K562 (cell line): ENCODE measurements at regions not wholly inside any gene's neighbourhood (a gene's known extent, or its start where the extent isn't known, plus 50 kb on each side); places are given as distances from the start of the nearest gene placed in this dataset.

ENCODE experiments used
- ATAC-seq: fragments of 200-7000 bp; cut with Tn5 transposase; 3 replicates; pipeline ENCODE4 v1.9.1; 2020; ENCODE audit warnings: moderate library complexity
- BruUV-seq: library from RNA; stranded (reverse); fragments of 400-500 nt; replicated peaks from 2 replicates; lab custom pipeline; 2021; lab: Mats Ljungman, UMichigan
- CTCF ChIA-PET: fragments of 300-600 bp; formaldehyde crosslinking; extraction: SDS; loops from one replicate; lab custom pipeline; 2021; ENCODE audit warnings: low intra/inter-chr PET ratio; lab: Yijun Ruan, JAX
- POLR2A ChIA-PET: fragments of 300-600, 350-650 bp; sonication (Branson Sonifier 250); formaldehyde crosslinking; extraction: SDS; loops from one replicate; lab custom pipeline; 2021; ENCODE audit warnings: antibody characterized with exemption, inconsistent platforms; lab: Yijun Ruan, JAX
- DNase-seq, 4 experiments: peaks; one replicate each; pipeline versions ENCODE4 v3.0.0 to v3.0.0-alpha.2; 2011 to 2018; ENCODE audit warnings: low spot score in 3 of 4, mixed read lengths in 3 of 4; ENCODE audit errors: extremely low read depth in 1 of 4
- FAIRE-seq: peaks from 2 replicates; lab custom pipeline; 2011; peaks lifted over from hg19 to GRCh38; lab: Jason Lieb, UNC
- H2AFZ ChIP-seq: 2 replicates; pipeline ENCODE4 v1.6.0; 2011; ENCODE audit warnings: low read depth, low read length, control low read depth, inconsistent platforms
- H3K27ac ChIP-seq: fragments of 200-600 bp; 3 replicates; pipeline ENCODE4 v1.8.0; 2011; ENCODE audit warnings: low read depth, mild to moderate bottlenecking, control low read depth, inconsistent platforms, low read length, moderate library complexity, mixed read lengths; ENCODE audit errors: extremely low read depth
- H3K27me3 ChIP-seq, 2 experiments: fragments of 300-600 bp in 1 of 2; 2 replicates in 1 of 2; 3 replicates in 1 of 2; pipeline versions ENCODE4 v1.6.0 to v1.8.0; 2011; ENCODE audit warnings: inconsistent platforms in 2 of 2, low read length in 2 of 2, mild to moderate bottlenecking in 1 of 2, mixed read lengths in 1 of 2, moderate library complexity in 1 of 2; ENCODE audit not compliant: control insufficient read depth in 2 of 2, insufficient read depth in 2 of 2
- H3K36me3 ChIP-seq: fragments of 300-600 bp; 3 replicates; pipeline ENCODE4 v1.8.0; 2011; ENCODE audit warnings: mild to moderate bottlenecking, low read length, inconsistent platforms; ENCODE audit not compliant: control insufficient read depth, insufficient read depth
- H3K4me1 ChIP-seq, 2 experiments: fragments of 200-600 bp in 1 of 2; replicated peaks in 1 of 2; 2 replicates in 1 of 2; 3 replicates in 1 of 2; pipeline versions ENCODE4 v1.5.1 to v1.8.0; 2011; ENCODE audit warnings: inconsistent platforms in 2 of 2, low read length in 2 of 2, mild to moderate bottlenecking in 1 of 2, mixed read lengths in 1 of 2, moderate library complexity in 1 of 2; ENCODE audit not compliant: control insufficient read depth in 2 of 2, insufficient read depth in 2 of 2
- H3K4me2 ChIP-seq: 2 replicates; pipeline ENCODE4 v1.6.1; 2011; ENCODE audit warnings: low read length, control low read depth, inconsistent platforms, mixed read lengths; ENCODE audit not compliant: insufficient read depth
- H3K4me3 ChIP-seq: fragments of 200-600 bp; sonication (generic), shearing (Covaris generic); 2 replicates; pipeline ENCODE4 v1.5.1; 2016; ENCODE audit warnings: control low read depth, inconsistent platforms
- H3K79me2 ChIP-seq: fragments of 200-600 bp; 3 replicates; pipeline ENCODE4 v1.8.0; 2011; ENCODE audit warnings: low read length, inconsistent platforms; ENCODE audit not compliant: control insufficient read depth, insufficient read depth
- H3K9ac ChIP-seq, 2 experiments: 2 replicates each; pipeline versions ENCODE4 v1.6.0 to v1.6.1; 2011; ENCODE audit warnings: low read depth in 2 of 2, low read length in 2 of 2, control low read depth in 1 of 2, inconsistent platforms in 1 of 2, mild to moderate bottlenecking in 1 of 2, mixed read lengths in 1 of 2; ENCODE audit not compliant: insufficient read depth in 1 of 2
- H3K9me1 ChIP-seq: one replicate; pipeline ENCODE4 v1.6.0; 2011; ENCODE audit warnings: inconsistent platforms, mild to moderate bottlenecking, low read length, moderate library complexity; ENCODE audit not compliant: control insufficient read depth, insufficient read depth
- H3K9me3 ChIP-seq: replicated peaks from 2 replicates; pipeline ENCODE4 v1.5.1; 2011; ENCODE audit warnings: low read depth, low read length, inconsistent platforms; ENCODE audit not compliant: control insufficient read depth, insufficient read depth
- H4K20me1 ChIP-seq: replicated peaks from 2 replicates; pipeline ENCODE4 v1.6.1; 2011; ENCODE audit warnings: low read length, inconsistent platforms, mixed read lengths; ENCODE audit not compliant: control insufficient read depth, insufficient read depth
- ARID1B ChIP-seq: fragments of 450-650 bp; IDR thresholded peaks from 2 replicates; pipeline ENCODE4 v1.6.1; 2016; ENCODE audit warnings: antibody characterized with exemption, mild to moderate bottlenecking, inconsistent platforms
- FOXM1 ChIP-seq, 2 experiments: fragments of 450-650 bp in 1 of 2; sonication (generic) in 1 of 2; formaldehyde crosslinking in 1 of 2; IDR thresholded peaks; 2 replicates each; pipeline versions ENCODE4 v1.6.1 to v1.9.0; 2017 to 2022; ENCODE audit warnings: low read depth in 2 of 2, mild to moderate bottlenecking in 2 of 2, missing genetic modification reagents in 1 of 2, moderate library complexity in 1 of 2
- MCM3 ChIP-seq: fragments of 450-650 bp; IDR thresholded peaks from 2 replicates; pipeline ENCODE4 v1.6.1; 2016
- MTF1 ChIP-seq: fragments of 250-450 bp; sonication (Bioruptor Pico); IDR thresholded peaks from 2 replicates; pipeline ENCODE4 v1.9.0; 2021; ENCODE audit warnings: moderate library complexity, mild to moderate bottlenecking, inconsistent platforms, borderline replicate concordance
- PHF21A ChIP-seq: fragments of 450-650 bp; IDR thresholded peaks from 2 replicates; pipeline ENCODE4 v1.6.1; 2017; ENCODE audit warnings: low read depth, borderline replicate concordance
- PHTF2 ChIP-seq: fragments of 250-450 bp; sonication (Bioruptor Pico); IDR thresholded peaks from 2 replicates; pipeline ENCODE4 v1.5.0; 2021; ENCODE audit warnings: mild to moderate bottlenecking
- PTBP1 ChIP-seq: fragments of 200-400 bp; formaldehyde crosslinking; IDR thresholded peaks from 2 replicates; pipeline ENCODE4 v1.6.1; 2017; ENCODE audit warnings: low read depth, low read length
- PYGO2 ChIP-seq: fragments of 450-650 bp; IDR thresholded peaks from 2 replicates; pipeline ENCODE4 v1.6.1; 2016; ENCODE audit warnings: mild to moderate bottlenecking, missing genetic modification characterization, moderate library complexity, missing compliant biosample characterization
- RBM25 ChIP-seq: fragments of 200-400 bp; formaldehyde crosslinking; IDR thresholded peaks from 2 replicates; pipeline ENCODE4 v1.6.1; 2018; ENCODE audit warnings: low read length, low read depth, moderate library complexity; ENCODE audit not compliant: severe bottlenecking
- TEAD1 ChIP-seq, 2 experiments: fragments of 450-650 bp in 1 of 2; sonication (generic) in 1 of 2; formaldehyde crosslinking; IDR thresholded peaks; 2 replicates each; pipeline versions ENCODE4 v1.4.0 to v1.8.0; 2020 to 2022; ENCODE audit warnings: mild to moderate bottlenecking in 2 of 2, missing genetic modification reagents in 1 of 2
- TSC22D4 ChIP-seq: fragments of 450-650 bp; IDR thresholded peaks from 2 replicates; pipeline ENCODE4 v1.6.1; 2016; ENCODE audit warnings: missing genetic modification characterization, missing biosample characterization, control low read depth
- ZNF239 ChIP-seq: fragments of 250-450 bp; sonication (Bioruptor Pico); IDR thresholded peaks from 2 replicates; pipeline ENCODE4 v1.4.0; 2020; ENCODE audit warnings: mild to moderate bottlenecking
- ZNF586 ChIP-seq: fragments of 450-650 bp; formaldehyde crosslinking; conservative IDR thresholded peaks from 2 replicates; pipeline ENCODE4 v1.4.0; 2020; ENCODE audit warnings: mild to moderate bottlenecking, moderate library complexity
- ZNF589 ChIP-seq: fragments of 200-800 bp; sonication (Bioruptor generic); IDR thresholded peaks from 2 replicates; pipeline ENCODE4 v1.6.1; 2016; ENCODE audit warnings: low read depth, missing genetic modification characterization, missing compliant biosample characterization
- ZNF830 ChIP-seq: fragments of 250-450 bp; sonication (Bioruptor Pico); IDR thresholded peaks from 2 replicates; pipeline ENCODE4 v1.5.0; 2021; ENCODE audit warnings: mild to moderate bottlenecking
- ZSCAN29 ChIP-seq: fragments of 450-650 bp; IDR thresholded peaks from 2 replicates; pipeline ENCODE4 v1.6.1; 2017
- WGBS: fragments of 100-300 bp; shearing (Covaris generic); methylation state at CpG from one replicate; pipeline ENCODE4 v1.1.6; 2016; ENCODE audit warnings: low coverage, mixed read lengths; ENCODE audit not compliant: insufficient coverage; ENCODE audit errors: missing lambda C conversion rate; 5-methylcytosine and 5-hydroxymethylcytosine counted together
- in situ Hi-C: fragments of 300-500 bp; cut with MboI; formaldehyde crosslinking; loops from 4 replicates; pipeline ENCODE4 v1.15.0; 2018; ENCODE audit warnings: inconsistent platforms, mixed read lengths
- intact Hi-C: fragments of 100-400 bp; cut with micrococcal nuclease; formaldehyde crosslinking; loops from 2 replicates; pipeline ENCODE4 v1.14.2; 2022
- TF ChIP-seq, protein P1 (sequence below): IDR thresholded peaks from 2 replicates; pipeline ENCODE4 v1.6.1; 2012; ENCODE audit warnings: low read depth, low read length, improper control_type of control experiment, borderline replicate concordance
- TF ChIP-seq, protein P2 (sequence below): fragments of 250-450 bp; sonication (Bioruptor Pico); IDR thresholded peaks from 2 replicates; pipeline ENCODE4 v1.9.0; 2021; ENCODE audit warnings: mild to moderate bottlenecking

GRCh38 chr6:113171882-113172281, 685.3 kb upstream of the MARCKS start:
- in situ Hi-C loops, result no loop called here
- FAIRE-seq (no peak), ATAC-seq (no peak), DNase-seq (no peak)
- WGBS, result 5% methylated on average over 3 of the region's 3 CpGs
- no peaks in the 10 kb centered on the region for H3K4me1 ChIP-seq
- intact Hi-C loops, result no loop called here
- no peaks in the 10 kb centered on the region for H3K36me3 ChIP-seq
- H3K4me2 ChIP-seq, result no peak overlapping the region
- H2AFZ ChIP-seq, result no peak overlapping the region
- BruUV-seq, result no TSS peak
- ChIA-PET POLR2A (no interaction called here), CTCF (no interaction called here)
- no peak overlapping the region for H3K4me3 ChIP-seq
- no peak overlapping the region for H3K9ac ChIP-seq
- no peak overlapping the region for H3K27ac ChIP-seq
- no peaks in the 10 kb centered on the region for H3K79me2 ChIP-seq
- no peaks in the 10 kb centered on the region; the same call in 1 of the 2 replicates for H3K9me3 ChIP-seq
- no peaks in the 10 kb centered on the region for H3K9me1 ChIP-seq
- TF ChIP-seq MTF1 (CRISPR knock-in tag), result no peak
- TF ChIP-seq ZNF830 (CRISPR knock-in tag), result no peak
- TF ChIP-seq MCM3, result no peak
- TF ChIP-seq TSC22D4 (tag), result no peak
- no peak for TF ChIP-seq ARID1B
- no peak for TF ChIP-seq FOXM1 (IDR thresholded peaks at IDR 0.05; ENCODE audit: low read depth)
- TF ChIP-seq FOXM1 (CRISPR knock-in tag; IDR thresholded peaks at IDR 0.05; ENCODE audit: low read depth), result no peak
- no peak for TF ChIP-seq ZSCAN29
- no peak for TF ChIP-seq PYGO2 (tag)
- TF ChIP-seq PHTF2 (CRISPR knock-in tag), result no peak
- no peak for TF ChIP-seq PTBP1
- no peak for TF ChIP-seq TEAD1 (CRISPR knock-in tag; IDR thresholded peaks at IDR 0.05)
- TF ChIP-seq, protein P1, sequence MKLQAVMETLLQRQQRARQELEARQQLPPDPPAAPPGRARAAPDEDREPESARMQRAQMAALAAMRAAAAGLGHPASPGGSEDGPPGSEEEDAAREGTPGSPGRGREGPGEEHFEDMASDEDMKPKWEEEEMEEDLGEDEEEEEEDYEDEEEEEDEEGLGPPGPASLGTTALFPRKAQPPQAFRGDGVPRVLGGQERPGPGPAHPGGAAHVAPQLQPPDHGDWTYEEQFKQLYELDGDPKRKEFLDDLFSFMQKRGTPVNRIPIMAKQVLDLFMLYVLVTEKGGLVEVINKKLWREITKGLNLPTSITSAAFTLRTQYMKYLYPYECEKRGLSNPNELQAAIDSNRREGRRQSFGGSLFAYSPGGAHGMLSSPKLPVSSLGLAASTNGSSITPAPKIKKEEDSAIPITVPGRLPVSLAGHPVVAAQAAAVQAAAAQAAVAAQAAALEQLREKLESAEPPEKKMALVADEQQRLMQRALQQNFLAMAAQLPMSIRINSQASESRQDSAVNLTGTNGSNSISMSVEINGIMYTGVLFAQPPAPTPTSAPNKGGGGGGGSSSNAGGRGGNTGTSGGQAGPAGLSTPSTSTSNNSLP, result no peak
- TF ChIP-seq ZNF239 (CRISPR knock-in tag), result no peak
- TF ChIP-seq PHF21A, result no peak
- TF ChIP-seq, protein P2, sequence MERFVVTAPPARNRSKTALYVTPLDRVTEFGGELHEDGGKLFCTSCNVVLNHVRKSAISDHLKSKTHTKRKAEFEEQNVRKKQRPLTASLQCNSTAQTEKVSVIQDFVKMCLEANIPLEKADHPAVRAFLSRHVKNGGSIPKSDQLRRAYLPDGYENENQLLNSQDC (CRISPR knock-in tag), result no peak
- no peak for TF ChIP-seq RBM25
- no peak for TF ChIP-seq ZNF589 (CRISPR knock-in tag)
- TF ChIP-seq ZNF586 (CRISPR knock-in tag), result no peak
- no peaks in the 10 kb centered on the region for H3K27me3 ChIP-seq
- no peaks in the 10 kb centered on the region for H4K20me1 ChIP-seq
